HG03521 (cell line): ENCODE measurements at regions not wholly inside any gene's neighbourhood (a gene's known extent, or its start where the extent isn't known, plus 50 kb on each side); places are given as distances from the start of the nearest gene placed in this dataset.
"Not testable (repeated sequence)": the region's sequence is repeated elsewhere in the genome, so short reads cannot be mapped to it uniquely, and the experiment has no call there.

Experiments used
- ATAC-seq: cut with Tn5 transposase; IDR thresholded peaks from one replicate; pipeline ENCODE4 v1.9.1; 2021; ENCODE audit warnings: mild to moderate bottlenecking, moderate library complexity; ENCODE audit not compliant: unreplicated experiment

GRCh38 chr1:224029286-224030025, 84.5 kb upstream of the FBXO28 start:
- ATAC-seq, result peak; percentile 58

GRCh38 chr1:224028802-224029201, 85.1 kb upstream of the FBXO28 start:
- ATAC-seq, result not testable (repeated sequence)

GRCh38 chr1:224023122-224023521, 90.8 kb upstream of the FBXO28 start:
- ATAC-seq, result not testable (repeated sequence)

- not testable (repeated sequence) for ATAC-seq
Measured at GRCh38 chr1:224022249-224022970, 91.5 kb upstream of the FBXO28 start.

- ATAC-seq, result not testable (repeated sequence)
Measured at GRCh38 chr1:224019866-224020265, 94.0 kb upstream of the FBXO28 start.

- ATAC-seq, result not testable (repeated sequence)
Measured at GRCh38 chr1:224015782-224016181, 98.1 kb upstream of the FBXO28 start.

- no peak for ATAC-seq
Measured at GRCh38 chr1:224014330-224014649, 99.6 kb upstream of the FBXO28 start.

- ATAC-seq, result not testable (repeated sequence)
Measured at GRCh38 chr1:224013626-224014329, 100.1 kb upstream of the FBXO28 start.

- ATAC-seq, result not testable (repeated sequence)
Measured at GRCh38 chr1:224012807-224013434, 101.0 kb upstream of the FBXO28 start.

GRCh38 chr1:224012162-224012561, 101.7 kb upstream of the FBXO28 start:
- ATAC-seq, result not testable (repeated sequence)

- not testable (repeated sequence) for ATAC-seq
Measured at GRCh38 chr1:224011751-224012150, 102.2 kb upstream of the FBXO28 start.

- ATAC-seq, result not testable (repeated sequence)
Measured at GRCh38 chr1:224011153-224011552, 102.8 kb upstream of the FBXO28 start.

GRCh38 chr1:224005973-224006372, 107.9 kb upstream of the FBXO28 start:
- ATAC-seq, result not testable (repeated sequence)

- ATAC-seq, result not testable (repeated sequence)
Measured at GRCh38 chr1:224004552-224005315, 109.2 kb upstream of the FBXO28 start.

GRCh38 chr1:224003896-224004295, 110.0 kb upstream of the FBXO28 start:
- ATAC-seq, result not testable (repeated sequence)

GRCh38 chr1:224001757-224002156, 112.2 kb upstream of the FBXO28 start:
- ATAC-seq, result not testable (repeated sequence)

GRCh38 chr1:223999761-224000160, 114.2 kb upstream of the FBXO28 start:
- not testable (repeated sequence) for ATAC-seq

GRCh38 chr1:223998676-223999455, 115.0 kb upstream of the FBXO28 start:
- ATAC-seq, result not testable (repeated sequence)

GRCh38 chr1:223996376-223996775, 117.5 kb upstream of the FBXO28 start:
- not testable (repeated sequence) for ATAC-seq
